ENCODE measurements at regions not wholly inside any gene's neighbourhood (a gene's known extent, or its start where the extent isn't known, plus 50 kb on each side); places are given as distances from the start of the nearest gene placed in this dataset.

DNA sequence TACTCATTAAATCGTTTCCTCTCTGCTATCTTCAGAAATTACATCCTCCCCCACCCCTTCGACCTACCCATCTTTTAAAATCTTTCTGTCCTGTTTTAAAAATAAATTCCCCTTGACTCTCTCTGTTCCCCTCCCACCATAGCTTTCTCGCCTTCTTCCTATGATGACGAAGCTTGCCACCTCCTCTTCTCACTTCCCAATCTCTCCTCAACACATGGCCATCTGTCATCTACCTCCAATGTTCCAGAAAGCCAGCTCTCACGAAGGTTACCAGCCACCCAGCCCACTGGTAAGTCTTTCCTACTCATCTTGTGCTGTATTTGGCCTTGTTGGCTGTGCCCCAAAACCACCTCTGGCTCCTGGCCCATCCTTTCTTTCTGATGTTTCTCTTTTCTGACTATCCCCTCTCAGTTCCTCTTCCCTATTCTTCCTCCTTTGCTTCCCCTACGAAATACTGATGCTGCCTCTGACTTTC is 346.3 kb downstream of the ENC1 start:
- H3K4me3 ChIP-seq (replicated peaks in 1 of 3; ENCODE audit: insufficient read depth in 1 of 3, low read depth in 1 of 3, low read length in 3 of 3) = no peak overlapping the region
- H3K4me1 ChIP-seq (ENCODE audit: control insufficient read depth, extremely low read depth, insufficient read depth, low read length) = no peaks in the 10 kb centered on the region
- no TSS peak for BruUV-seq (replicated peaks)
- no peaks in the 10 kb centered on the region for H3K36me3 ChIP-seq (ENCODE audit: control insufficient read depth in 2 of 2, extremely low read depth in 1 of 2, insufficient read depth in 2 of 2, low read length in 2 of 2)
- H3K9me1 ChIP-seq (replicated peaks; ENCODE audit: control insufficient read depth, extremely low read depth, insufficient read depth, low read length) = no peaks in the 10 kb centered on the region
- POLR2A ChIA-PET = interaction anchor here (0.6 kb wide), 1 partner anchor 97 kb away, joined by 4 read pairs; no protein-coding TSS in a partner anchor
- no peak overlapping the region for H2AFZ ChIP-seq (ENCODE audit: low read depth, low read length)
- H3K9ac ChIP-seq (replicated peaks; ENCODE audit: extremely low read depth, insufficient read depth, low read length) = no peak overlapping the region
- dilution Hi-C loops (cut with MboI; ENCODE audit: extremely low pct_ligation_motif_present, low sequenced_read_pairs) (no loop called here), intact Hi-C loops (cut with micrococcal nuclease) (no loop called here)
- TF ChIP-seq EZH2 (IDR thresholded peaks at IDR 0.05; ENCODE audit: borderline replicate concordance, low read depth, low read length, severe bottlenecking) = no peak
- peaks cover 10 to 20% of the 10 kb centered on the region in 2 experiments for H3K27me3 ChIP-seq (ENCODE audit: control insufficient read depth in 2 of 2, insufficient read depth in 2 of 2, low read length in 2 of 2)
- no peak overlapping the region for H3K27ac ChIP-seq (ENCODE audit: insufficient read depth, low read depth, low read length)
- FAIRE-seq (no peak), DNase-seq (ENCODE audit: low read depth, low spot score) (no peak)
- H4K20me1 ChIP-seq (replicated peaks; ENCODE audit: control insufficient read depth, extremely low read depth, insufficient read depth, low read length) = no peaks in the 10 kb centered on the region
- H3K4me2 ChIP-seq (ENCODE audit: insufficient read depth, low read length) = no peak overlapping the region
- H3K79me2 ChIP-seq (ENCODE audit: control insufficient read depth, insufficient read depth, low read length) = no peaks in the 10 kb centered on the region
- H3K9me3 ChIP-seq (replicated peaks; ENCODE audit: control insufficient read depth, insufficient read depth, low read length) = no peaks in the 10 kb centered on the region
- CTCF ChIA-PET = no interaction called here

GRCh38 chr5:74293182-74293581 is 347.3 kb downstream of the ENC1 start:
- intact Hi-C loops (cut with micrococcal nuclease) = no loop called here
- no peaks in the 10 kb centered on the region for H3K9me1 ChIP-seq (replicated peaks; ENCODE audit: control insufficient read depth, extremely low read depth, insufficient read depth, low read length)
- no peaks in the 10 kb centered on the region for H4K20me1 ChIP-seq (replicated peaks; ENCODE audit: control insufficient read depth, extremely low read depth, insufficient read depth, low read length)
- H3K79me2 ChIP-seq (ENCODE audit: control insufficient read depth, insufficient read depth, low read length) = no peaks in the 10 kb centered on the region
- ChIA-PET POLR2A (no interaction called here), CTCF (no interaction called here)
- TF ChIP-seq MAX (IDR thresholded peaks at IDR 0.05; ENCODE audit: insufficient read depth, insufficient read length) = no peak
- no peak for TF ChIP-seq POLR2A (IDR thresholded peaks at IDR 0.05; ENCODE audit: low read depth, low read length)
- TF ChIP-seq POLR2AphosphoS5 (IDR thresholded peaks at IDR 0.05; ENCODE audit: insufficient read depth, low read depth, low read length) = no peak
- no peak for TF ChIP-seq EZH2 (IDR thresholded peaks at IDR 0.05; ENCODE audit: borderline replicate concordance, low read depth, low read length, severe bottlenecking)
- TF ChIP-seq JUN (IDR thresholded peaks at IDR 0.05; ENCODE audit: borderline replicate concordance, insufficient read depth, insufficient read length, low read depth) = no peak
- no peak for TF ChIP-seq MYC (IDR thresholded peaks at IDR 0.05; ENCODE audit: low read depth, low read length)
- no peak for TF ChIP-seq GATA2 (IDR thresholded peaks at IDR 0.05; ENCODE audit: insufficient read depth, insufficient read length, low read depth, low read length)
- no peak for TF ChIP-seq FOS (IDR thresholded peaks at IDR 0.05; ENCODE audit: borderline replicate concordance, insufficient read depth, low read length)
- no peak for TF ChIP-seq CTCF (IDR thresholded peaks at IDR 0.05; ENCODE audit: extremely low read depth in 1 of 2, insufficient read depth in 1 of 2, low read depth in 1 of 2, low read length in 2 of 2)
- no peak overlapping the region for H3K4me2 ChIP-seq (ENCODE audit: insufficient read depth, low read length)
- H3K27ac ChIP-seq (ENCODE audit: insufficient read depth, low read depth, low read length) = no peak overlapping the region
- BruUV-seq (replicated peaks) = no TSS peak
- no peak overlapping the region for H3K9ac ChIP-seq (replicated peaks; ENCODE audit: extremely low read depth, insufficient read depth, low read length)
- dilution Hi-C loops (cut with MboI; ENCODE audit: extremely low pct_ligation_motif_present, low sequenced_read_pairs) = no loop called here
- DNase-seq (ENCODE audit: low read depth, low spot score) (no peak), FAIRE-seq (no peak)
- H3K9me3 ChIP-seq (replicated peaks; ENCODE audit: control insufficient read depth, insufficient read depth, low read length) = no peaks in the 10 kb centered on the region
- peaks cover 10 to 26% of the 10 kb centered on the region in 2 experiments for H3K27me3 ChIP-seq (ENCODE audit: control insufficient read depth in 2 of 2, insufficient read depth in 2 of 2, low read length in 2 of 2)
- no peaks in the 10 kb centered on the region for H3K36me3 ChIP-seq (ENCODE audit: control insufficient read depth in 2 of 2, extremely low read depth in 1 of 2, insufficient read depth in 2 of 2, low read length in 2 of 2)
- H3K4me3 ChIP-seq (replicated peaks in 1 of 3; ENCODE audit: insufficient read depth in 1 of 3, low read depth in 1 of 3, low read length in 3 of 3) = no peak overlapping the region
- no peaks in the 10 kb centered on the region for H3K4me1 ChIP-seq (ENCODE audit: control insufficient read depth, extremely low read depth, insufficient read depth, low read length)
- no peak overlapping the region for H2AFZ ChIP-seq (ENCODE audit: low read depth, low read length)

Measured in endothelial cell of umbilical vein (primary cell).